NCI-H1930 (cell line): ENCODE measurements at regions not wholly inside any gene's neighbourhood (a gene's known extent, or its start where the extent isn't known, plus 50 kb on each side); places are given as distances from the start of the nearest gene placed in this dataset.

Source experiments
- DNase-seq, 2 experiments: peaks; one replicate each; lab custom pipeline; 2025; lab: John Stamatoyannopoulos, UW

GRCh38 chr7:53965716-53966115 lies 576.5 kb upstream of the VSTM2A start:
- no peak for DNase-seq

- no peak for DNase-seq
Observed at GRCh38 chr7:53983480-53983879, 558.7 kb upstream of the VSTM2A start.

- DNase-seq: no peak
Observed at GRCh38 chr7:53984776-53985175, 557.4 kb upstream of the VSTM2A start.

- DNase-seq: no peak
Observed at GRCh38 chr7:53988376-53988775, 553.8 kb upstream of the VSTM2A start.

- DNase-seq: no peak
Observed at GRCh38 chr7:53993224-53993623, 549.0 kb upstream of the VSTM2A start.

- no peak for DNase-seq
Observed at GRCh38 chr7:53996876-53997275, 545.3 kb upstream of the VSTM2A start.

GRCh38 chr7:54014765-54015164 lies 527.4 kb upstream of the VSTM2A start:
- DNase-seq: no peak

- DNase-seq: no peak
Observed at GRCh38 chr7:54015251-54015650, 526.9 kb upstream of the VSTM2A start.

GRCh38 chr7:54037873-54038272 lies 504.3 kb upstream of the VSTM2A start:
- DNase-seq: no peak

GRCh38 chr7:54060643-54061042 lies 481.5 kb upstream of the VSTM2A start:
- DNase-seq: no peak

GRCh38 chr7:54066643-54067042 lies 475.5 kb upstream of the VSTM2A start:
- no peak for DNase-seq

- DNase-seq: no peak
Observed at GRCh38 chr7:54069843-54070242, 472.3 kb upstream of the VSTM2A start.

GRCh38 chr7:54072710-54073109 lies 469.5 kb upstream of the VSTM2A start:
- DNase-seq: no peak

GRCh38 chr7:54076616-54077015 lies 465.6 kb upstream of the VSTM2A start:
- no peak for DNase-seq

- no peak for DNase-seq
Observed at GRCh38 chr7:54080525-54080924, 461.6 kb upstream of the VSTM2A start.

GRCh38 chr7:54080971-54081370 lies 461.2 kb upstream of the VSTM2A start:
- no peak for DNase-seq

- DNase-seq: no peak
Observed at GRCh38 chr7:54084340-54084739, 457.8 kb upstream of the VSTM2A start.

GRCh38 chr7:54090652-54091213 lies 451.4 kb upstream of the VSTM2A start:
- no peak for DNase-seq

- DNase-seq: no peak
Observed at GRCh38 chr7:54091322-54091721, 450.9 kb upstream of the VSTM2A start.

GRCh38 chr7:54097886-54098285 lies 444.3 kb upstream of the VSTM2A start:
- DNase-seq: no peak

- no peak for DNase-seq
Observed at GRCh38 chr7:54109501-54109900, 432.7 kb upstream of the VSTM2A start.

GRCh38 chr7:54111814-54112511 lies 430.2 kb upstream of the VSTM2A start:
- DNase-seq: no peak

GRCh38 chr7:54112567-54112966 lies 429.6 kb upstream of the VSTM2A start:
- no peak for DNase-seq
